ENCODE measurements at regions not wholly inside any gene's neighbourhood (a gene's known extent, or its start where the extent isn't known, plus 50 kb on each side); places are given as distances from the start of the nearest gene placed in this dataset.
A peak's percentile ranks its signal among the peaks of the same experiment; 100 is the strongest.

- intact Hi-C loops (cut with DNase I), result no loop called here
- DNase-seq (no peak), ATAC-seq (no peak)
Measured at GRCh38 chr6:170483413-170483812, 69.7 kb downstream of the PSMB1 start.

- DNase-seq (peak; percentile 29), ATAC-seq (peak; percentile 74 to 82)
- intact Hi-C loops (cut with DNase I), result no loop called here
Measured at GRCh38 chr6:170480050-170480692, 72.9 kb downstream of the PSMB1 start.

- intact Hi-C loops (cut with DNase I), result no loop called here
- no peak for ATAC-seq
- DNase-seq, result no peak
Measured at GRCh38 chr6:170476360-170476759, 76.7 kb downstream of the PSMB1 start.

GRCh38 chr6:170475118-170475517, 78.0 kb downstream of the PSMB1 start:
- intact Hi-C loops (cut with DNase I), result no loop called here
- ATAC-seq (no peak), DNase-seq (no peak)

- intact Hi-C loops (cut with DNase I), result no loop called here
- no peak for ATAC-seq
- DNase-seq, result no peak
Measured at GRCh38 chr6:170473801-170474200, 79.3 kb downstream of the PSMB1 start.

- intact Hi-C loops (cut with DNase I), result no loop called here
- ATAC-seq, result peak; percentile 91 to 94
- peak; percentile 39 for DNase-seq
Measured at GRCh38 chr6:170473301-170473717, 79.8 kb downstream of the PSMB1 start.

- ATAC-seq, result no peak
- intact Hi-C loops (cut with DNase I), result no loop called here
- DNase-seq, result no peak
Measured at GRCh38 chr6:170471491-170471890, 81.6 kb downstream of the PSMB1 start.

- ATAC-seq (peak in 1 of 2 donors; percentile 52), DNase-seq (no peak)
- intact Hi-C loops (cut with DNase I), result no loop called here
Measured at GRCh38 chr6:170470734-170471133, 82.4 kb downstream of the PSMB1 start.

GRCh38 chr6:170464524-170464979, 88.6 kb downstream of the PSMB1 start:
- DNase-seq (no peak), ATAC-seq (no peak)
- intact Hi-C loops (cut with DNase I), result no loop called here

GRCh38 chr6:170464080-170464479, 89.0 kb downstream of the PSMB1 start:
- DNase-seq (no peak), ATAC-seq (no peak)
- intact Hi-C loops (cut with DNase I), result no loop called here

GRCh38 chr6:170463101-170463721, 89.9 kb downstream of the PSMB1 start:
- peak; percentile 15 to 60 for ATAC-seq
- DNase-seq, result no peak
- intact Hi-C loops (cut with DNase I), result no loop called here

- peak; percentile 77 to 85 for ATAC-seq
- no peak for DNase-seq
- intact Hi-C loops (cut with DNase I), result no loop called here
Measured at GRCh38 chr6:170462366-170463020, 90.6 kb downstream of the PSMB1 start.

GRCh38 chr6:170461556-170462365, 91.3 kb downstream of the PSMB1 start:
- intact Hi-C loops (cut with DNase I), result no loop called here
- ATAC-seq, result peak in 1 of 2 donors; percentile 15
- DNase-seq, result no peak

GRCh38 chr6:170461111-170461510, 92.0 kb downstream of the PSMB1 start:
- intact Hi-C loops (cut with DNase I), result no loop called here
- DNase-seq (no peak), ATAC-seq (no peak)

GRCh38 chr6:170460641-170461040, 92.5 kb downstream of the PSMB1 start:
- DNase-seq (no peak), ATAC-seq (no peak)
- intact Hi-C loops (cut with DNase I), result no loop called here

GRCh38 chr6:170459451-170459850, 93.7 kb downstream of the PSMB1 start:
- DNase-seq (peak; percentile 55), ATAC-seq (no peak)

GRCh38 chr6:170456886-170457698, 96.0 kb downstream of the PSMB1 start:
- ATAC-seq (peak; percentile 24 to 34), DNase-seq (no peak)
- intact Hi-C loops (cut with DNase I), result no loop called here

More at GRCh38 chr6:170459451-170459850, 93.7 kb downstream of the PSMB1 start:
- intact Hi-C loops (cut with DNase I), result no loop called here

Measured in left cardiac atrium (tissue), 4 donors.